HG02870 (cell line): ENCODE measurements at regions not wholly inside any gene's neighbourhood (a gene's known extent, or its start where the extent isn't known, plus 50 kb on each side); places are given as distances from the start of the nearest gene placed in this dataset.

ENCODE experiments used
- ATAC-seq: cut with Tn5 transposase; IDR thresholded peaks from one replicate; pipeline ENCODE4 v1.9.1; 2021; ENCODE audit warnings: mild to moderate bottlenecking, moderate library complexity; ENCODE audit not compliant: unreplicated experiment

GRCh38 chr2:108067820-108068405, 81.6 kb downstream of the SLC5A7 start:
- no peak for ATAC-seq

DNA sequence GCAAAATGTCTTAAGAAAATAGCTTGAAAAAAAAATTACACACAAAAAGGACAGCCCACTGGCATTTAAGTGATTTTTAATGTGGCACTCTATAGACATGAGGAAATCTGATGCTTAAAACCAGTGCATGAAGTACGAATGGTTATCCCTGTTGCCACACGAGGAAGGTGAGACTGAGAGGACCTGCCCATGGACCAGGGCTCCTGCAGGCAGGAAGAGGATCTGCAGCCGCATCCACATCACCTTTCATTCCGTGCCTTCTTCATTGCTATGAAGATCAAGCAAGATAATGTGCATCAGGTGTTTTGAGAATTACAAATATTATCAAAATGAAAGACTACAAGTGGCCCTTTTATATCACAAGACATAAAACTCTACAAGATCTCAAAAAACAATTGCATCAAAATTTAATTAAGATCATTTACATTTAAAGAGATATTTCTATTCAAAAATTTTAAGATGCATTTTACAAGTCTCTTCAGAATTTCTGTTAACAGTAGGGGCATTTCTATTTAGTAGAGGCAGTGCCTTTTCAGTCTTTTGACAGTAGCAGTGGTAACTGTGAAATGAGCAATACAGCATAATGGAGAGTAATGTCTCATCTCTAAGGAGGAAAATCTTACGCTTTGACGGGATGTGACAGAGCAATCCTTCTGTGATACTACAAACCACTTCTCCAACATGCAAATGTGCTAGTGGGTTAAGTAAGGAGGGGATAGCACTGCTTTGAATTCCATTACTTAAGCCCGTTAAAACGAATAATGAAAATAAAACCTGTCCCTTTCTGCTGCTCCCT, 83.4 kb downstream of the SLC5A7 start:
- ATAC-seq: no peak

GRCh38 chr2:108073415-108074072, 87.2 kb downstream of the SLC5A7 start:
- no peak for ATAC-seq

DNA sequence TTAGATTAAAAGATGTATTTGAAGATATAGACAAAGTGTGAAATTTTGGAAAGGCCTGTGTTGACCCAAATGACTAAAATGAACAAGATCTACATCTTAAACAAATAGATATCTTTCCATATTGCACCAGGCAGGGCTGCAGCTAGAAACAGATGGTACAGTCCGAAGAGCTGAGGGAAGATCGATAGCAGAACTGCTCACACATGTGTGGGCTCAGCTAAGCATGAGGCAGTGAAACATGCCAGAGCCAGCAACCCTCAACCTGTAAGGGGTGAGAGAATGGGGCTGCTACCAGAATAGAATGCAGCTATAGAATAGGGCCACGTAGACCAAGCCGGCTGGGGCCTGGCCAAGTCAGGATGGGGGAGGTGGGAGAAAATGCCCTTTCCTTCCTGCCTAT, 87.8 kb downstream of the SLC5A7 start:
- no peak for ATAC-seq

DNA sequence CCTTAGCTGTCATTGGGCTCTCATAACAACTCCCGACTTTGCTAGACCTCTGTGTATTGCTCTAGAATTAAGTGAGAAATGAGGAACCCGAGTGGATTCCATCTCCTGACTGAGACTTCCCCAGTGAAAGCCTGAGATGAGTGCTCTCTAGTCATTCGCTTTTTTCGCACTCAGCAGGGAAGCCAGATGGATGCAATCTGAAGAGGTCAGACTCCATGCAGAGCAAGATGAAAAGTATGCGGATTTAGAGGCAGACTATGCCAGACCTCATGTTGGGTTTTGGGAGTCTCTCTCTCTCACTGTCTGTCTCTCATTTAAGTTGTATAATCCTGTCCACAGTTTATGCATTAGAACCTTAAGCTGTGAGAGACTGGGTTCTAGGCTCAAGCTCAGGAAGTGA, 88.6 kb downstream of the SLC5A7 start:
- ATAC-seq: no peak

DNA sequence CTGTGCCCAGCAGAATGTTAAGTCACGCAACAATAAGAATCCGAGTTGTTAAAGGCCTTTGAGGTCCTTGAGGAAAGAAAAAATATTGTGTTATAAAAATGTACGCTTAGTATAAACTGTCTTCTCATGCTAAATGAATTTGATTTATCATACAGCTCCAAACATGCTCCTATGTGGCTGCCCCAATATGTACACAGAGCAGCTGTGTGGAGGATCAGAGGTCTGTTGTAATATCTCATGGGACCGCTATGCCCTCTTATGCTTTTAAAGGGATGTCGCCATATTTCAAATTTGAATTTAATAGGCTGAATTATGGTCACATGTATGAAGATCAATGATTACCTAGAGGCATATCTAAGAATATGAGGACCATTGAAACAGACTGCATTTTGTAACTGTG, 90.2 kb downstream of the SLC5A7 start:
- no peak for ATAC-seq

GRCh38 chr2:108079736-108080135, 93.4 kb downstream of the SLC5A7 start:
- no peak for ATAC-seq

GRCh38 chr2:108080177-108080576, 93.9 kb downstream of the SLC5A7 start:
- ATAC-seq: no peak

- no peak for ATAC-seq
Observed at GRCh38 chr2:108082978-108083377, 96.7 kb downstream of the SLC5A7 start.

DNA sequence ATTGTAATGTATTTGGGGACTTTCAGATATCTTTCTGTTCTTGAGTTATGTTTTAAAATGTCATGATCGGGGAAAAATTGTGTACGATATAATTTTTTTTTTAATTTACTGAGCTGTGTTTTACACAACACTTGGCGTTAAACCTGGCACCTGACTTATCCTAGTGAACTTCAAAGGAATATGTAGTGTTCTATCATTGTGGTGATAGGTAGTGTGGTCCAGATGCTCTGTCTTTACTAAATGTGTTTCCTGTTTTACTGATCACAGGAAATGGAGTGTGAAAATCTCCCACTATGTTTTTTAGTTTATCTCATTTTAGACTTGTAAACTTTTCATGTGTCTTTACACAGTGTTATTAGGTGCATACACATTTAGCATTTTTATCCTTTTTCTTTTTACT, 98.0 kb downstream of the SLC5A7 start:
- ATAC-seq: no peak

DNA sequence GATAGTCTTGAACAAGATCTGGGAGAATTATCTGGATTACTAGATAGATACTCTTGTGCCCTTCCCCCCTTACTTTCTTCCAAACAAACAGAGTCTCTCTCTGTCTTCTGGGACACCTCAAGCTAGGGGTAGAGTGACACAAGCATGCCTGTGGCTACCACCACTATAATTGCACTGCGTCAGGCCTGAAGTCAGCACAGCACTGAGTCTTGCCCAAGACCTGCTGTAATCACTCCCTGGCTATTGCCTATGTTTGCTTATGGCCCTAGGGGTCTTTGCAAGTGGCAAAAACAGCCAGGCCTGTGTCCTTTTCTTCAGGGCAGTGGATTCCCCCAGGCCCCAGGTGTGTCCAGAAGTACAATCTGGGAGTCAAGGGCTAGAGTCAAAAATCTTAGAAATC, 106.6 kb downstream of the SLC5A7 start:
- ATAC-seq: no peak

DNA sequence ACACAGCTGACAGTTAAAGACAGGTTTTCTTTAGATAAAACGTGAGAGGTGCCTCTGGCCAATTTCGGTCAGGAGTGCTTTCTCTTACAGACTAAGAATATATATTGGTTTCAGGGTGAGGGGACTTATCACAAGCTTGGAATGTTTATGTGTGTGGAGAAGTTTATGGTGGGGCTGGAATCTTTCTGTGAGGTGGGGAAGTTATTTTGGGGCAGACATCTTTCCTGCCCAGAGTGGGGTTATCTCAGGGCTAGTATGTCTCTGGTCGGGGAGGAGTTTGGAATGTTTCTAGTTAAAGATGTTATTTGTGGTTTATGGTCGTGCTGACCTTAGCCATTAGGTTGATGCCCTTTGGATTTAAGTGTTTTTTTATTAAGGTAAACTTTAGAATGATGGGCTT, 115.2 kb downstream of the SLC5A7 start:
- no peak for ATAC-seq

GRCh38 chr2:108106731-108107130, 120.4 kb downstream of the SLC5A7 start:
- no peak for ATAC-seq

GRCh38 chr2:108111936-108112335, 125.6 kb downstream of the SLC5A7 start:
- no peak for ATAC-seq

DNA sequence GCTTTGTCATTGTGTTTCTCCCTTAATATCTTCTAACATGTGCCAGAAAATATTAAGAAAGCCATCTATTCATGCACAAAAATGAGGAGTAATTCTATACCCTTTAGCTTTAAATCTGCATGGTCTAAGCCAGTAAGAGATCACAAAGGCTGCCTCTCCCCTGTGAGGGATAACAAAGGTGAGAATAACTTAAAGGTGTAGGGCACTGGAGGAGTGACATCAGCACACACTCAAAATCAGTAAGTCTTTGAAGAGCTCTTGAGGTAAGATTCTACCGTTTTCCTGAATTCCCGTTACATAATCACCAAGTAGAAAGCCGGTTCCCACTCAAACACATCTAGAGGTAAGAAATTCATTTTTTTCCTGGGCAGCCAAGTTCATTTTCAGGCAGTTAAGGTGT, 123.9 kb upstream of the SULT1C3 start:
- no peak for ATAC-seq

DNA sequence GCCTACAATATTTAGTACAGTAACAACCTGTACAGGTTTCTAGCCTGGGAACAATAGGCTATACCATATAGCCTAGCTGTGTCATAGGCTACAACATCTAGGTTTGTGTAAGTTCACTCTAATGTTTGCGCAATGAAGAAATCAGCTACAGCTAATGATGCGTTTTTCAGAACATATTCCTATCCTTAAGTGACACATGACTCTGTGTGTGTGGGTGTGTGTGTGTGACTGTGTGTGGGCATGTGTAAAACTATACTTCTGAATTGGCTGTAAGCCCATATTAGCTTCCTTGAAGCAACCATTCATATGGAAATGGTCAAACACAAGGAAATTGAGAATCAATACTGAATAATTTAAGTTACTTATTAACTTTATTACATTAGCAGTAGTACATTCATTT, 120.8 kb upstream of the SULT1C3 start:
- ATAC-seq: no peak

- no peak for ATAC-seq
Observed at GRCh38 chr2:108119492-108119891, 120.3 kb upstream of the SULT1C3 start.

DNA sequence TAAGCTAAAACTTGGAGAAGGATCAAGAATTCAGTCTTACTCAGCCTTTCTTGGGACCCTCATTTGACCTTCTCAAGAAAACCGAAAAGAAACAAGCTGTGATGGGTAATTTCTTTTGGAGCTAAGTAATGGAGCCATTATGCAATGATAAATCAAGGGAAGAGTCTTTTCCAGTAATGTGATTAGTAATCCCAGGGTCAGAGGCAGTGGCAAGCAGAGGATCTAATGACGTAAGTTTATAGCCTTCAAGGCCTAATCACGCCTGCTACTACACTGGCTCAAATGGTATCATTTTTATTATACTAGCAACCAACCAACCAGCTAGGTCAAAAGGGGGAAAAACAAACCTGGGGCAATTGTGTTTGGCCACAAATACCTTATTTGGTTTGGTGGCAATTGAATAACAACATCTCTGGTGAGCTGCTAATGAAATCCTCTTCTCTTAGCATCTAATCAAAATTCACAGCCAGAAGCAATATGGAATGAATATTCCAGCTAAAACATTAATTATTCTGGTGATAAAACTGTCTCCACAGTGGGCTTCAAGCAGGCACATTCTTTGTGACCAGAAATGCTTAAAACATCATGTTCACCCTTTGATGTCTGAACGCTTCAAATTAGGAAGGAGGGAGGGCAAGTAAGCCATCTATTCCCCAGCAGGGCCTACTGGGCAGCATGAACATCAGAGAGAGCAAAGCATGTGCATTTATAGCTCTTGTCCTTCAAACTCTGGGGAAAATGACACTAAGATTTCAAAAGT, 114.9 kb upstream of the SULT1C3 start:
- ATAC-seq: no peak

DNA sequence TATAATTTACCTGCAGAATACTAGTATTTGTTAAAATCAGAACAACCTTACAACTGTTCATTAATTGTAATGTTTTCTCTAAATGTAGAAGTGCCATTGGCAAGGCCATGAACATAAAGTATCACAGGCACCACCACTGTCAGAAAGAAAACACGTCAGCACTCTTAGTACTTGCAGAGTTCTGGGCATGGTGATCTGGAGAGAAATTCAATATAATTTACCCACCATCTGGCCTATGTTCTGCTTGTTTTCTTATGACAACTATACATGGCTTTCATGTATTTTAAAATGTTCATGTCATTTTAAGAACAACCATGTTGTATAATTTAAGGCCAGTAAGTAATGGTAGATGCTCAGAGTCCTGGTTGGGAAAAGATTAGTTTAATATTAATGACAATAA, 114.2 kb upstream of the SULT1C3 start:
- ATAC-seq: no peak

GRCh38 chr2:108128249-108128648, 111.5 kb upstream of the SULT1C3 start:
- no peak for ATAC-seq

GRCh38 chr2:108129636-108130035, 110.1 kb upstream of the SULT1C3 start:
- no peak for ATAC-seq

DNA sequence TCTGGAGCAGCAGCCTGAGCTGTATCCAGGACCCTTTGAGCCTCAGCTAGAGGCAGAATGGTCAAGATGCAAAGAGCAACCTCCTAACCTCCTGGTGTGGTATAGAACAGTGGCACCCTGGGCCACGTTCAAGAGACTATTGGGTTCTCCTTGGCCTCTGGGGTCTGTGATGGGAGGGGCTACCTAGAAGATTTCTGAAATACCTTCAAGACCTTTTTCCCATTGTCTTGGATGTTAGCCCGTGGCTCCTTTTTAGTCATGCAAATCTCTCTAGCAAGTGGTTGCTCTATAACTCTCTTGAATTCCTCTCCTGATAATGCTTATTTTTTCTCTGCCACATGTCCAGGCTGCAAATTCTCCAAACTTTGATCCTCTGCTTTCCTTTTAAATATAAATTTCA, 106.3 kb upstream of the SULT1C3 start:
- ATAC-seq: no peak
